ENCODE measurements at regions not wholly inside any gene's neighbourhood (a gene's known extent, or its start where the extent isn't known, plus 50 kb on each side); places are given as distances from the start of the nearest gene placed in this dataset.

GRCh38 chr2:2590141-2590540 lies 259.1 kb upstream of the MYT1L start:
- TF ChIP-seq, protein P1, sequence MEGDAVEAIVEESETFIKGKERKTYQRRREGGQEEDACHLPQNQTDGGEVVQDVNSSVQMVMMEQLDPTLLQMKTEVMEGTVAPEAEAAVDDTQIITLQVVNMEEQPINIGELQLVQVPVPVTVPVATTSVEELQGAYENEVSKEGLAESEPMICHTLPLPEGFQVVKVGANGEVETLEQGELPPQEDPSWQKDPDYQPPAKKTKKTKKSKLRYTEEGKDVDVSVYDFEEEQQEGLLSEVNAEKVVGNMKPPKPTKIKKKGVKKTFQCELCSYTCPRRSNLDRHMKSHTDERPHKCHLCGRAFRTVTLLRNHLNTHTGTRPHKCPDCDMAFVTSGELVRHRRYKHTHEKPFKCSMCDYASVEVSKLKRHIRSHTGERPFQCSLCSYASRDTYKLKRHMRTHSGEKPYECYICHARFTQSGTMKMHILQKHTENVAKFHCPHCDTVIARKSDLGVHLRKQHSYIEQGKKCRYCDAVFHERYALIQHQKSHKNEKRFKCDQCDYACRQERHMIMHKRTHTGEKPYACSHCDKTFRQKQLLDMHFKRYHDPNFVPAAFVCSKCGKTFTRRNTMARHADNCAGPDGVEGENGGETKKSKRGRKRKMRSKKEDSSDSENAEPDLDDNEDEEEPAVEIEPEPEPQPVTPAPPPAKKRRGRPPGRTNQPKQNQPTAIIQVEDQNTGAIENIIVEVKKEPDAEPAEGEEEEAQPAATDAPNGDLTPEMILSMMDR (IDR thresholded peaks at IDR 0.05): no peak
- TF ChIP-seq EP300 (IDR thresholded peaks at IDR 0.05) (no peak), POLR2A (IDR thresholded peaks at IDR 0.05) (no peak), POLR2AphosphoS5 (IDR thresholded peaks at IDR 0.05) (no peak)

Data from sigmoid colon (tissue), 4 donors.